GM18511 (cell line): ENCODE measurements at regions not wholly inside any gene's neighbourhood (a gene's known extent, or its start where the extent isn't known, plus 50 kb on each side); places are given as distances from the start of the nearest gene placed in this dataset.
"Not testable (repeated sequence)": the region's sequence is repeated elsewhere in the genome, so short reads cannot be mapped to it uniquely, and the experiment has no call there.

Experiments used
- ATAC-seq: cut with Tn5 transposase; IDR thresholded peaks from one replicate; pipeline ENCODE4 v1.9.1; 2021; ENCODE audit warnings: mild to moderate bottlenecking, moderate library complexity; ENCODE audit not compliant: unreplicated experiment

GRCh38 chr5:74462356-74462755 lies 178.2 kb downstream of the ENC1 start:
- no peak for ATAC-seq

GRCh38 chr5:74461251-74461650 lies 179.3 kb downstream of the ENC1 start:
- no peak for ATAC-seq

GRCh38 chr5:74460694-74461093 lies 179.8 kb downstream of the ENC1 start:
- ATAC-seq = no peak

- no peak for ATAC-seq
Observed at GRCh38 chr5:74459984-74460383, 180.5 kb downstream of the ENC1 start.

- ATAC-seq = no peak
Observed at GRCh38 chr5:74457876-74458275, 182.7 kb downstream of the ENC1 start.

GRCh38 chr5:74454263-74455030 lies 186.1 kb downstream of the ENC1 start:
- ATAC-seq = no peak

- ATAC-seq = no peak
Observed at GRCh38 chr5:74452856-74453255, 187.7 kb downstream of the ENC1 start.

GRCh38 chr5:74450095-74450494 lies 190.4 kb downstream of the ENC1 start:
- no peak for ATAC-seq

- ATAC-seq = no peak
Observed at GRCh38 chr5:74446725-74447241, 193.7 kb downstream of the ENC1 start.

- no peak for ATAC-seq
Observed at GRCh38 chr5:74442466-74442865, 198.1 kb downstream of the ENC1 start.

GRCh38 chr5:74441616-74442015 lies 198.9 kb downstream of the ENC1 start:
- ATAC-seq = no peak

- ATAC-seq = no peak
Observed at GRCh38 chr5:74440341-74440740, 200.2 kb downstream of the ENC1 start.

GRCh38 chr5:74437870-74438269 lies 202.7 kb downstream of the ENC1 start:
- not testable (repeated sequence) for ATAC-seq

- no peak for ATAC-seq
Observed at GRCh38 chr5:74433896-74434829, 206.4 kb downstream of the ENC1 start.

GRCh38 chr5:74433255-74433895 lies 207.2 kb downstream of the ENC1 start:
- no peak for ATAC-seq

- no peak for ATAC-seq
Observed at GRCh38 chr5:74432721-74433120, 207.8 kb downstream of the ENC1 start.

- no peak for ATAC-seq
Observed at GRCh38 chr5:74432216-74432615, 208.3 kb downstream of the ENC1 start.

- ATAC-seq = no peak
Observed at GRCh38 chr5:74431290-74431669, 209.2 kb downstream of the ENC1 start.

- no peak for ATAC-seq
Observed at GRCh38 chr5:74430631-74431289, 209.8 kb downstream of the ENC1 start.

GRCh38 chr5:74429495-74429894 lies 211.0 kb downstream of the ENC1 start:
- no peak for ATAC-seq

GRCh38 chr5:74428876-74429275 lies 211.7 kb downstream of the ENC1 start:
- ATAC-seq = no peak
